GM18519 (cell line): ENCODE measurements at regions not wholly inside any gene's neighbourhood (a gene's known extent, or its start where the extent isn't known, plus 50 kb on each side); places are given as distances from the start of the nearest gene placed in this dataset.
"Not testable (repeated sequence)": the region's sequence is repeated elsewhere in the genome, so short reads cannot be mapped to it uniquely, and the experiment has no call there.

Experiments used
- ATAC-seq: cut with Tn5 transposase; IDR thresholded peaks from one replicate; pipeline ENCODE4 v1.9.1; 2021; ENCODE audit warnings: mild to moderate bottlenecking, moderate library complexity; ENCODE audit not compliant: unreplicated experiment, low FRiP score

- ATAC-seq = no peak
Measured at GRCh38 chr2:242063436-242063835, 193.9 kb downstream of the RTP5 start.

- no peak for ATAC-seq
Measured at GRCh38 chr2:242063850-242064249, 194.3 kb downstream of the RTP5 start.

- ATAC-seq = no peak
Measured at GRCh38 chr2:242064364-242065250, 195.1 kb downstream of the RTP5 start.

- no peak for ATAC-seq
Measured at GRCh38 chr2:242065426-242065825, 195.9 kb downstream of the RTP5 start.

- no peak for ATAC-seq
Measured at GRCh38 chr2:242069018-242069417, 199.5 kb downstream of the RTP5 start.

- ATAC-seq = not testable (repeated sequence)
Measured at GRCh38 chr2:242069938-242070395, 200.4 kb downstream of the RTP5 start.

GRCh38 chr2:242070726-242071125, 201.2 kb downstream of the RTP5 start:
- ATAC-seq = not testable (repeated sequence)

- not testable (repeated sequence) for ATAC-seq
Measured at GRCh38 chr2:242071377-242071776, 201.8 kb downstream of the RTP5 start.

GRCh38 chr2:242071936-242072335, 202.4 kb downstream of the RTP5 start:
- not testable (repeated sequence) for ATAC-seq

GRCh38 chr2:242075168-242075567, 205.6 kb downstream of the RTP5 start:
- ATAC-seq = no peak

GRCh38 chr2:242075696-242076095, 206.2 kb downstream of the RTP5 start:
- ATAC-seq = no peak

- not testable (repeated sequence) for ATAC-seq
Measured at GRCh38 chr2:242076184-242076583, 206.7 kb downstream of the RTP5 start.

GRCh38 chr2:242078426-242078825, 208.9 kb downstream of the RTP5 start:
- ATAC-seq = not testable (repeated sequence)

- not testable (repeated sequence) for ATAC-seq
Measured at GRCh38 chr2:242079792-242080191, 210.3 kb downstream of the RTP5 start.

- not testable (repeated sequence) for ATAC-seq
Measured at GRCh38 chr2:242080575-242081214, 211.2 kb downstream of the RTP5 start.

- ATAC-seq = not testable (repeated sequence)
Measured at GRCh38 chr2:242084034-242084433, 214.5 kb downstream of the RTP5 start.

GRCh38 chr2:242085024-242085674, 215.6 kb downstream of the RTP5 start:
- ATAC-seq = not testable (repeated sequence)

- no peak for ATAC-seq
Measured at GRCh38 chr2:242085941-242086621, 216.6 kb downstream of the RTP5 start.

- peak; percentile 14 for ATAC-seq
Measured at GRCh38 chr2:242088044-242088443, 218.5 kb downstream of the RTP5 start.

GRCh38 chr2:242088471-242089212, 219.1 kb downstream of the RTP5 start:
- peak; percentile 67 for ATAC-seq
